ENCODE measurements at regions not wholly inside any gene's neighbourhood (a gene's known extent, or its start where the extent isn't known, plus 50 kb on each side); places are given as distances from the start of the nearest gene placed in this dataset.

DNA sequence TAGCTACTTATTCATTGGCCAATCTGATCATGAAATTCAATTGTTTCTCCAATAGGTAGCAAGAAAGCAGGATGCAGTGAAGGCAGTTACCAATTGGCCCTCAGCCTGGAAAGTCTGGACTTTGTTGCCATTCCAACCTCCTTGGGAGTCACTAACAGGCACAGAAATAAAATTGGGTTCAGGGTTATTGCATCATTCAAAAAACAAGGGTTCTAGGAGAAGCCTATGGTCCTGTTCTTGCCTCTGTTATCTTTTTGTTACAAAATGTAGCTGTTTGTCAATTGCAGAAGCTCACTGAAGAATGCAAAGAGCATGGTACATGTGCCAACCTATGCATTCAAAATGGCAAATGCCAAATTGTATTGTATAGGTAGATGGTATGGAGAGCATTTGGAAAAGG is 51.0 kb upstream of the CCNG1 start:
- H3K4me1 ChIP-seq: no peaks in the 10 kb centered on the region
- no peaks in the 10 kb centered on the region for H3K27me3 ChIP-seq
- no peaks in the 10 kb centered on the region for H3K36me3 ChIP-seq
- intact Hi-C loops (cut with DNase I; ENCODE audit: low total_unique reads): no loop called here
- no peak for DNase-seq (ENCODE audit: low spot score in 2 of 2)
- no peaks in the 10 kb centered on the region for H3K9me3 ChIP-seq
- H3K4me3 ChIP-seq: no peak overlapping the region
- TF ChIP-seq POLR2A (IDR thresholded peaks at IDR 0.05): no peak
- TF ChIP-seq POLR2AphosphoS5 (IDR thresholded peaks at IDR 0.05): no peak
- TF ChIP-seq, protein P1, sequence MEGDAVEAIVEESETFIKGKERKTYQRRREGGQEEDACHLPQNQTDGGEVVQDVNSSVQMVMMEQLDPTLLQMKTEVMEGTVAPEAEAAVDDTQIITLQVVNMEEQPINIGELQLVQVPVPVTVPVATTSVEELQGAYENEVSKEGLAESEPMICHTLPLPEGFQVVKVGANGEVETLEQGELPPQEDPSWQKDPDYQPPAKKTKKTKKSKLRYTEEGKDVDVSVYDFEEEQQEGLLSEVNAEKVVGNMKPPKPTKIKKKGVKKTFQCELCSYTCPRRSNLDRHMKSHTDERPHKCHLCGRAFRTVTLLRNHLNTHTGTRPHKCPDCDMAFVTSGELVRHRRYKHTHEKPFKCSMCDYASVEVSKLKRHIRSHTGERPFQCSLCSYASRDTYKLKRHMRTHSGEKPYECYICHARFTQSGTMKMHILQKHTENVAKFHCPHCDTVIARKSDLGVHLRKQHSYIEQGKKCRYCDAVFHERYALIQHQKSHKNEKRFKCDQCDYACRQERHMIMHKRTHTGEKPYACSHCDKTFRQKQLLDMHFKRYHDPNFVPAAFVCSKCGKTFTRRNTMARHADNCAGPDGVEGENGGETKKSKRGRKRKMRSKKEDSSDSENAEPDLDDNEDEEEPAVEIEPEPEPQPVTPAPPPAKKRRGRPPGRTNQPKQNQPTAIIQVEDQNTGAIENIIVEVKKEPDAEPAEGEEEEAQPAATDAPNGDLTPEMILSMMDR (IDR thresholded peaks at IDR 0.05): no peak
- H3K27ac ChIP-seq: no peak overlapping the region

DNA sequence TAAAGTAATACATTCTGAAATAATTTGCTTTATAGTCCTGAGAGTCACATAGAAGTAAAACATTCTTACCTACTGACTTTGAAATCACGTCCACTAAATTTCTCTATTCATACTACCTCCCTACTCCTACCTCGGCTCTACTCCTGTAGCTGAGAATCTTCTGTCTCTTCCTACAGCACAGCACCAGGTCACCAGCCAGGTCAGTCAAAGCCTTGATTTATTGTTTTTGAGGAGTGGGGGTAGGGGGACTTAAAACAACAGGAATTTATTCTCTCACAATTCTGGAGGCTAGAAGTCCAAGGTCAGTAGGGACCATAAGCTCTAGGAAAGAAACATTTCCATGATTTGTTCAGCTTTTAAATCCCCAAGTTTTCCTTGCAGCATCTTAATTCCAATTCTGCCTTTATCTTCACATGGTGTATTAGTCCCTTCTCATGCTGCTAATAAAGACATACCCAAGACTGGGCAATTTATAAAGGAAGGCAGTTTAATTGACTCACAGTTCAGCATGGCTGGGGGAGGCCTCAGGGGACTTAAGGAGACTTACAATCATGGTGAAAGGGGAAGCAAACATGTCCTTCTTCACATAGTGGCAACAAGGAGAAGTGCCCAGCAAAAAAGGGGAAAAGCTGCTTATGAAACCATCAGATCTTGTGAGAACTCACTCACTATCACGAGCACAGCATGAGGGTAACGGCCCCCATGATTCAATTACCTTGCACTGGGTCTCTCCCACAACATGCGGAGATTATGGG is 49.6 kb upstream of the CCNG1 start:
- H3K9me3 ChIP-seq: no peaks in the 10 kb centered on the region
- TF ChIP-seq, protein P1 (IDR thresholded peaks at IDR 0.05): no peak
- TF ChIP-seq POLR2AphosphoS5 (IDR thresholded peaks at IDR 0.05) (no peak), POLR2A (IDR thresholded peaks at IDR 0.05) (no peak)
- no peak overlapping the region for H3K4me3 ChIP-seq
- intact Hi-C loops (cut with DNase I; ENCODE audit: low total_unique reads): no loop called here
- H3K36me3 ChIP-seq: no peaks in the 10 kb centered on the region
- H3K27ac ChIP-seq: no peak overlapping the region
- DNase-seq (ENCODE audit: low spot score in 2 of 2): no peak
- no peaks in the 10 kb centered on the region for H3K27me3 ChIP-seq
- H3K4me1 ChIP-seq: no peaks in the 10 kb centered on the region

Measured in breast epithelium (tissue), 4 donors.